ENCODE measurements at regions not wholly inside any gene's neighbourhood (a gene's known extent, or its start where the extent isn't known, plus 50 kb on each side); places are given as distances from the start of the nearest gene placed in this dataset.
"Not testable (repeated sequence)": the region's sequence is repeated elsewhere in the genome, so short reads cannot be mapped to it uniquely, and the experiment has no call there.

GRCh38 chrY:19055232-19056137 is 281.9 kb upstream of the HSFY2 start:
- DNase-seq (ENCODE audit: low read depth in 2 of 2): no peak

DNA sequence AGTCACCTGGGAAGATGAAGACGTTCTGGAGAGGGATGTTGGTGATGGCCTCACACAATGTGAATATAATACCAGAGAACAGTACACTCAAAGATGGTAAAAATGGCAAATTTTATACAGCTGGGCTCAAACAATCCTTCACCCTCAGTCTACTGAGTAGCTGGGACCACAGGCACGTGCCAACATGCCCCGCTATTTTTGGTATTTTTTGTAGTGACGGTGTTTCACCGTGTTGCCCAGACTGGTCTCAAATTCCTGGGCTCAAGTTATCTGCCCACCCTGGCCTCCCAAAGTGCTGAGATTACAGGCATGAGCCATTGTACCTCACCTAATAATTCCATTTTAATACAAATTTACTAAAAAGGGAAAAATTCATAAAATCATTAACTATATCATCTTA is 280.3 kb upstream of the HSFY2 start:
- no peak for DNase-seq (ENCODE audit: low read depth in 2 of 2)

DNA sequence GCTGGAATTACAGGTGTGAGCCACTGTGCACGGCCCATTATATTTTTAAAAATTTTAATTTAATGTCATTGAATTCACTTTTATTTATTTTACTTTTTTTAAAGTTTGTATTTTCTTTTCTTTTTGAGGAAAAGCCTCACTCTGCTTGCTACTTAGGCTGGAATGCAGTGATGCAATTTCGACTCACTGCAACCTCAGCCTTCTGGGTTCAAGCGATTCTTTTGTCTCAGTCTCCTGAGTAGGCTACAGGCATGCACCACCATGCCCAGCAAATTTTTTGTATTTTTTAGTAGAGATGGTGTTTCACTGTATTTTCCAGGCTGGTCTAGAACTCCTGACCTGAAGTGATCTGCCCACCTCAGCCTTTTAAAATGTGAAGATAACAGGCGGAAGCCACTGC is 277.5 kb upstream of the HSFY2 start:
- DNase-seq (ENCODE audit: low read depth in 2 of 2): no peak

- no peak for DNase-seq (ENCODE audit: low read depth in 2 of 2)
Measured at GRCh38 chrY:19042984-19043442, 269.5 kb upstream of the HSFY2 start.

GRCh38 chrY:19042306-19042958 is 268.9 kb upstream of the HSFY2 start:
- no peak for DNase-seq (ENCODE audit: low read depth in 2 of 2)

DNA sequence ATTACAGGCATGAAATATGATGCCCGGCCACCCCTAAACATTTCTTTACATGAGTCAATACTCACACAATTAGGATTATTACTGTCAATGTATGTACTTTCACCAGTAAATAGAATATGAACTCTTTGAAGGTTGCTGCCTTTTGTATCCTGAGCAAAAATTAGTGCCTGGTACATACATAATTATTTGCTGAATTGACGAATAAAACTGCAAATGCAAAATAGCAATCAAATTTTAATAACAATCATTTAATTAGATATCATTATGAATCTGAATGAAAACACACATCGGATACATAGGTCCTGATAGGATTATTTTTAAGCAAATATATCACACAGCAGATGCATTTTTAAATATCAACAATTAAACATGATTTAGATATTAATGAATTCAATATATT is 253.1 kb upstream of the HSFY2 start:
- DNase-seq (ENCODE audit: low read depth in 2 of 2): no peak

- DNase-seq (ENCODE audit: low read depth in 2 of 2): no peak
Measured at GRCh38 chrY:19023934-19024333, 250.4 kb upstream of the HSFY2 start.

- no peak for DNase-seq (ENCODE audit: low read depth in 2 of 2)
Measured at GRCh38 chrY:19020193-19020592, 246.7 kb upstream of the HSFY2 start.

DNA sequence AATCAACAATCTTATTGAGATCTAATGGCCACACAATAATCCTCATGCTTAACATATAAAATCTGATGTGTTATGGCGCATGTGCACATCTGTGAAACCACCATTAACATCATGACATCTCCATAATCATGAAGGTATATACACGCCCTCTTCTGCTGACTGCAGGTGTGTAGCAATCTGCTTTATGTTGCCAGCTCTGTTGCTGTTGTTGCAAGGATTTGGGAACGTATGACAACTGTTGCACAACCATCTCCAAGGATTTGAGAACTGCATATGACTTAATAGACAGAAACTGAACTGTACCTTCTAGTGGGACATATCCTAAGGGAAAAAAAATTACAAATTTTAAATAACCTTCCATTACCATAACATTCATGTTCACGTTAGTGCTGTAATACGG is 243.5 kb upstream of the HSFY2 start:
- no peak for DNase-seq (ENCODE audit: low read depth in 2 of 2)

- no peak for DNase-seq (ENCODE audit: low read depth in 2 of 2)
Measured at GRCh38 chrY:19015854-19016253, 242.3 kb upstream of the HSFY2 start.

GRCh38 chrY:19015213-19015612 is 241.7 kb upstream of the HSFY2 start:
- no peak for DNase-seq (ENCODE audit: low read depth in 2 of 2)

DNA sequence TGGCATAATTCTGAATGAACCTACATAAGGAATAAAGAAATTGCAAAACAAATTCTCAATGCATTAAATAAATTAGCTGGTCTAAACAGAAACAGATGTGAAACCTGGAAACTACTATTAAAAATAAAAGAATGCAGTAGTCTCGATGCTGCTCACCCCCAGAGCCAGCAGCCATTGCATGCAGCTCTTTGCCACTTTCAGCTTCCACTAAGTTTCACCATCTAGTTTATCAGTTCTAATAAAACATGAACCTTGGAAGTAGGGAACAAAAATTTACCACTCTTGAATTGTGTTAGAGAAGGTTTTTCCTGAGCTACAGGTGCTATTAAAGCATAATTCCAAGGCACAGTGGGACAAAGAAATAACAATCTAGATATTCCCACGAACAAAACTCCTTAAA is 239.4 kb upstream of the HSFY2 start:
- no peak for DNase-seq (ENCODE audit: low read depth in 2 of 2)

DNA sequence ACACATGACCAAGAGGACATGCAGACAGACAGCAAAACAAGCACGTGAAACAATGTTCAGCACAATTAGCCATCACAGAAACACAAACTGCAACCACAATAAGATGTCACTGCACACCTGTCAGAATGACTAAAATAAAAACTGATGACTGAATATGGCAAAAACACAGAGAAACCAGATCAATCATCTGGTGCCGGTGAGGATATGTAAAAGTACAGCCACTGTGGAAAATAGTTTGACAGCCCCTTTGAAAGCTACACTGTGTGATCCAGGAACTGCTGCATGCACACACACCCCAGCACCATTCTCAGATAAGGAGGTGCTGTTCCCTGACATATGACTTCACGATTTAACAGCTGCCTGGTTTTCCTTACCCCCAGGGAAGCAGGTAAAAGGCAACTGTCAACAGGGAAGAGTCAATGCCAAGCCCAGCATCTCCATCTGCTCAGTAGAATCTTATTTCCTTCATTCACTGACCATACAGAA is 238.1 kb upstream of the HSFY2 start:
- DNase-seq (ENCODE audit: low read depth in 2 of 2): no peak

GRCh38 chrY:19006234-19006633 is 232.7 kb upstream of the HSFY2 start:
- DNase-seq (ENCODE audit: low read depth in 2 of 2): no peak

DNA sequence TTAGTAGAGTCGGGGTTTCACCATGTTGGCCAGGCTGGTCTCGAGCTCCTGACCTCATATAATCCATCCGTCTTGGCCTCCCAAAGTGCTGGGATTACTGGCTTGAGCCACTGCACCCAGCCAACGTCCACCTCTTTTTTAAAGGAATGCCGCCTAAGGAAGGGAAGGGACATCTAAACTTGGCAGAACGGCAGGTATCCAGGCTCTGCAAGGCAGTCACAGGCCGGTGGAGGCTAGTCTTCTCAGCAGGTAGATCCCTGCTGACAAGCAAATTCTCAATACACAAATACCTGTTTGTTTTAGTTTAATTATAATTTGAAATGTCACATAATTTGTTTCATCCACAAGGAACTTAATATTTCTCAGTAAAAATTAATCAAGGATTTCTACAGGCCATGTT is 232.0 kb upstream of the HSFY2 start:
- DNase-seq (ENCODE audit: low read depth in 2 of 2): no peak

GRCh38 chrY:18997635-18998240 is 224.2 kb upstream of the HSFY2 start:
- no peak for DNase-seq (ENCODE audit: low read depth in 2 of 2)

DNA sequence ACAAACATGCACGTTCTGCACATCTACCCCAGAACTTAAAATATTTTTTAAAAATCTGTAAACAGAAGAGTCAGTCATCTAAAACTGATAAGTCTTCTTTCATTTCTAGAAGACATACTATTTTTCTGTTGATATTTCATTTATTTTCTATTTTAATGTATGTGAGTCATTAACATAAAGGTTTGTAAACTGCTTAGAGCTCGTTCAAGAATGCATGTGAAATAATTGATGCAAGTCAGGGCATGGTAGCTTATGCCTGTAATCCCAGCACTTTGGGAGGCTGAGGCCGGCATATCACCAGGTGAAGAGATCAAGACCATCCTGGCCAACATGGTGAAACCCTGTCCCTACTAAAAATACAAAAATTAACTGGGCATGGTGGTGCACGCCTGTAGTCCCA is 219.9 kb upstream of the HSFY2 start:
- DNase-seq (ENCODE audit: low read depth in 2 of 2): no peak

GRCh38 chrY:18992684-18993083 is 219.1 kb upstream of the HSFY2 start:
- not testable (repeated sequence) for DNase-seq (ENCODE audit: low read depth in 2 of 2)

GRCh38 chrY:18989356-18989755 is 215.8 kb upstream of the HSFY2 start:
- DNase-seq (ENCODE audit: low read depth in 2 of 2): no peak

DNA sequence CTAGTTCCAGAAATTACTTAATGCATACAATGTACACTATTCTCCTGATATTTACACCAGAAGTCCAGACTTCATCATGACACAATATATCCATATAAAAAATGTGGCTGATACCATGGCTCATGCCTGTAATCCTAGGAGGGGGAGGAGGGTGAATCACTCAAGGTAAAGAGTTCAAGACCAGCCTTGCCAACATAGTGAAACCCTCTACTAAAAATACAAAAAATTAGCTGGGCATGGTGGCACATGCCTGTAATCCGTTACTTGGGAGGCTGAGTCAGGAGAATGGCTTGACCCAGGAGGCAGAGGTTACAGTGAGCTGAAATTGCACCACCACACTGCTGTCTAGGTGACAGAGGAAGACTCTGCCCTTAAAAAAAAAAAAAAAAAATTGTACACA is 192.5 kb upstream of the HSFY2 start:
- DNase-seq (ENCODE audit: low read depth in 2 of 2): no peak

DNA sequence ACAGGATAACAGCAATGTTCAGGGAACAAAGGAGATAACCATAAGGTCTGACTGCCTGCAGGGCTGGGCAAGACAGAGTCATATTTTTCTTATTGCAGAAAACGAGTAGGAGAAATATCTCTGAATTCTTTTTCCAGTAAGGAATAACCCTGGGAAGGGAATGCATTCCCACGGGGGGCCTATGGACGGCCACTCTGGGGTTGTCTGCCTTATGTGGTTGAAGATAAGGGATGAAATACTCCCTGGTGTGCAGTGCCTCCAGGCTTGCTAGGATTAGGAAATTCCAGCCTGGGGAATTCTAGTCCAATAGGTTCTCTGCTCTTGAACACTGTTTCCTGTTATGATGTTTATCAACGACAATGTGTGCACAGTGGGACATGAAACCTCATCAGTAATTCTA is 185.3 kb upstream of the HSFY2 start:
- DNase-seq (ENCODE audit: low read depth in 2 of 2): no peak

- no peak for DNase-seq (ENCODE audit: low read depth in 2 of 2)
Measured at GRCh38 chrY:18951657-18952435, 178.3 kb upstream of the HSFY2 start.
